HG03139 (cell line): ENCODE measurements at regions not wholly inside any gene's neighbourhood (a gene's known extent, or its start where the extent isn't known, plus 50 kb on each side); places are given as distances from the start of the nearest gene placed in this dataset.

Experiments used
- ATAC-seq: cut with Tn5 transposase; IDR thresholded peaks from one replicate; pipeline ENCODE4 v1.9.1; 2021; ENCODE audit not compliant: unreplicated experiment

- no peak for ATAC-seq
These were observed 559.5 kb upstream of the GCFC2 start for GRCh38 chr2:76270096-76270710.

GRCh38 chr2:76268902-76269620 lies 558.3 kb upstream of the GCFC2 start:
- no peak for ATAC-seq

GRCh38 chr2:76268484-76268883 lies 557.8 kb upstream of the GCFC2 start:
- ATAC-seq: no peak

GRCh38 chr2:76257802-76258201 lies 547.1 kb upstream of the GCFC2 start:
- ATAC-seq: no peak

GRCh38 chr2:76256458-76257088 lies 545.9 kb upstream of the GCFC2 start:
- no peak for ATAC-seq

- ATAC-seq: no peak
These were observed 542.0 kb upstream of the GCFC2 start for GRCh38 chr2:76252704-76253103.

- no peak for ATAC-seq
These were observed 540.6 kb upstream of the GCFC2 start for GRCh38 chr2:76251342-76251741.

- ATAC-seq: no peak
These were observed 536.3 kb upstream of the GCFC2 start for GRCh38 chr2:76247006-76247405.

GRCh38 chr2:76211991-76212985 lies 501.6 kb upstream of the GCFC2 start:
- no peak for ATAC-seq

GRCh38 chr2:76210551-76210950 lies 499.8 kb upstream of the GCFC2 start:
- no peak for ATAC-seq

GRCh38 chr2:76204048-76204447 lies 493.3 kb upstream of the GCFC2 start:
- no peak for ATAC-seq

GRCh38 chr2:76202866-76203265 lies 492.2 kb upstream of the GCFC2 start:
- no peak for ATAC-seq

- no peak for ATAC-seq
These were observed 487.2 kb upstream of the GCFC2 start for GRCh38 chr2:76197842-76198448.

- no peak for ATAC-seq
These were observed 486.7 kb upstream of the GCFC2 start for GRCh38 chr2:76197428-76197827.

GRCh38 chr2:76194031-76194775 lies 483.5 kb upstream of the GCFC2 start:
- ATAC-seq: no peak

GRCh38 chr2:76193089-76193488 lies 482.4 kb upstream of the GCFC2 start:
- ATAC-seq: no peak

GRCh38 chr2:76188334-76189008 lies 477.8 kb upstream of the GCFC2 start:
- ATAC-seq: no peak

GRCh38 chr2:76187415-76187814 lies 476.7 kb upstream of the GCFC2 start:
- ATAC-seq: no peak

GRCh38 chr2:76180676-76181075 lies 470.0 kb upstream of the GCFC2 start:
- ATAC-seq: no peak
